H1 (cell line): ENCODE measurements at regions not wholly inside any gene's neighbourhood (a gene's known extent, or its start where the extent isn't known, plus 50 kb on each side); places are given as distances from the start of the nearest gene placed in this dataset.

ENCODE experiments used
- CTCF ChIA-PET: fragments of 300-600 bp; sonication (Branson Sonifier 250); formaldehyde crosslinking; loops from one replicate; lab custom pipeline; 2021; ENCODE audit not compliant: partially characterized antibody; lab: Charles Lee
- POLR2A ChIA-PET: fragments of 300-600 bp; sonication (Branson Sonifier 250); formaldehyde crosslinking; loops from one replicate; lab custom pipeline; 2021; ENCODE audit warnings: inconsistent platforms; ENCODE audit not compliant: partially characterized antibody; lab: Charles Lee
- DNase-seq, 2 experiments: peaks; one replicate each; pipeline versions ENCODE4 v3.0.0 to v3.0.0-alpha.2; 2010 to 2022; ENCODE audit warnings: low spot score in 2 of 2, low read depth in 1 of 2, mixed read lengths in 1 of 2
- FAIRE-seq: peaks from 2 replicates; lab custom pipeline; 2011; peaks lifted over from hg19 to GRCh38; lab: Jason Lieb, UNC
- H2AFZ ChIP-seq: 2 replicates; pipeline ENCODE4 v1.8.1; 2012; ENCODE audit warnings: low read length, inconsistent platforms
- H2AK5ac ChIP-seq: 2 replicates; pipeline ENCODE4 v1.6.1; 2013; ENCODE audit warnings: low read depth, low read length
- H2BK120ac ChIP-seq: replicated peaks from 2 replicates; pipeline ENCODE3; 2013; ENCODE audit warnings: low read depth, low read length, inconsistent platforms
- H2BK12ac ChIP-seq: 2 replicates; pipeline ENCODE4 v1.6.1; 2013; ENCODE audit warnings: low read depth, low read length
- H2BK15ac ChIP-seq: 2 replicates; pipeline ENCODE4 v1.6.1; 2013; ENCODE audit warnings: low read length
- H2BK20ac ChIP-seq: 2 replicates; pipeline ENCODE4 v1.6.1; 2013; ENCODE audit warnings: low read length
- H2BK5ac ChIP-seq: 2 replicates; pipeline ENCODE4 v1.6.1; 2013; ENCODE audit warnings: low read depth, low read length
- H3K14ac ChIP-seq: 2 replicates; pipeline ENCODE4 v1.6.1; 2013; ENCODE audit warnings: inconsistent platforms; ENCODE audit not compliant: insufficient read length
- H3K18ac ChIP-seq: 2 replicates; pipeline ENCODE4 v1.6.1; 2013; ENCODE audit warnings: low read length; ENCODE audit errors: extremely low read depth
- H3K23ac ChIP-seq: 2 replicates; pipeline ENCODE4 v1.6.1; 2013; ENCODE audit warnings: inconsistent platforms; ENCODE audit not compliant: insufficient read length
- H3K23me2 ChIP-seq: 2 replicates; pipeline ENCODE4 v1.6.1; 2013; ENCODE audit warnings: low read depth, low read length
- H3K27ac ChIP-seq: 2 replicates; pipeline ENCODE4 v1.6.1; 2011; ENCODE audit warnings: low read depth, low read length, inconsistent platforms
- H3K27me3 ChIP-seq, 4 experiments: replicated peaks in 1 of 4; 1 replicate in 1 of 4; 2 replicates in 3 of 4; pipeline versions ENCODE4 v1.6.1 to v1.8.1; 2011 to 2013; ENCODE audit warnings: low read length in 3 of 4, mild to moderate bottlenecking in 3 of 4, inconsistent platforms in 2 of 4, mixed read lengths in 2 of 4, moderate library complexity in 1 of 4; ENCODE audit not compliant: control insufficient read depth in 3 of 4, insufficient read depth in 3 of 4; ENCODE audit errors: extremely low read depth in 1 of 4
- H3K36me3 ChIP-seq, 4 experiments: 2 replicates each; pipeline versions ENCODE4 v1.6.1 to v1.8.1; 2011 to 2013; ENCODE audit warnings: mild to moderate bottlenecking in 4 of 4, low read length in 3 of 4, moderate library complexity in 2 of 4, control low read depth in 1 of 4, inconsistent platforms in 1 of 4; ENCODE audit not compliant: insufficient read depth in 4 of 4, control insufficient read depth in 2 of 4
- H3K4ac ChIP-seq: replicated peaks from 2 replicates; pipeline ENCODE3; 2013; ENCODE audit warnings: low read length, low read depth, mixed read lengths, inconsistent platforms; ENCODE audit not compliant: insufficient read length
- H3K4me1 ChIP-seq, 4 experiments: replicated peaks in 1 of 4; 1 replicate in 1 of 4; 2 replicates in 3 of 4; pipeline versions ENCODE4 v1.6.1 to v1.8.1; 2011 to 2013; ENCODE audit warnings: low read length in 3 of 4, inconsistent platforms in 2 of 4, mixed read lengths in 1 of 4; ENCODE audit not compliant: insufficient read depth in 4 of 4, control insufficient read depth in 3 of 4
- H3K4me2 ChIP-seq, 2 experiments: 2 replicates each; pipeline versions ENCODE4 v1.6.1 to v1.8.1; 2011 to 2013; ENCODE audit warnings: low read depth in 2 of 2, low read length in 2 of 2, control low read depth in 1 of 2, inconsistent platforms in 1 of 2, mild to moderate bottlenecking in 1 of 2; ENCODE audit not compliant: insufficient read depth in 1 of 2
- H3K4me3 ChIP-seq, 4 experiments: fragments of 200-600, 300-600 bp in 1 of 4; sonication (generic), shearing (Covaris generic), sonication (Bioruptor Twin) in 1 of 4; 2 replicates each; pipeline versions ENCODE4 v1.5.1 to v1.8.1; 2011 to 2016; ENCODE audit warnings: low read length in 4 of 4, low read depth in 3 of 4, control low read depth in 2 of 4, inconsistent platforms in 2 of 4, mild to moderate bottlenecking in 2 of 4, mixed read lengths in 1 of 4, moderate library complexity in 1 of 4; ENCODE audit not compliant: insufficient read depth in 2 of 4; ENCODE audit errors: extremely low read depth in 1 of 4
- H3K56ac ChIP-seq: replicated peaks from 2 replicates; pipeline ENCODE3; 2013; ENCODE audit warnings: low read depth, mild to moderate bottlenecking, mixed read lengths, low read length, inconsistent platforms; ENCODE audit not compliant: insufficient read length
- H3K79me1 ChIP-seq: 2 replicates; pipeline ENCODE4 v1.6.1; 2013; ENCODE audit warnings: low read depth, low read length, control low read depth
- H3K79me2 ChIP-seq, 2 experiments: 2 replicates each; pipeline versions ENCODE4 v1.6.1 to v1.8.1; 2012 to 2013; ENCODE audit warnings: low read length in 2 of 2, mild to moderate bottlenecking in 2 of 2, inconsistent platforms in 1 of 2; ENCODE audit not compliant: insufficient read depth in 2 of 2, control insufficient read depth in 1 of 2
- H3K9ac ChIP-seq, 4 experiments: replicated peaks in 1 of 4; 1 replicate in 1 of 4; 2 replicates in 3 of 4; pipeline versions ENCODE4 v1.6.1 to v1.8.1; 2011 to 2013; ENCODE audit warnings: low read depth in 3 of 4, low read length in 3 of 4, control low read depth in 2 of 4, mild to moderate bottlenecking in 2 of 4, moderate library complexity in 2 of 4, inconsistent platforms in 1 of 4; ENCODE audit errors: extremely low read depth in 1 of 4
- H3K9me3 ChIP-seq, 2 experiments: 2 replicates each; pipeline versions ENCODE4 v1.6.1 to v1.8.1; 2012 to 2013; ENCODE audit warnings: mild to moderate bottlenecking in 2 of 2, moderate library complexity in 2 of 2, control low read depth in 1 of 2, inconsistent platforms in 1 of 2, low read depth in 1 of 2, low read length in 1 of 2, mixed read lengths in 1 of 2; ENCODE audit not compliant: insufficient read depth in 2 of 2
- H4K20me1 ChIP-seq, 2 experiments: replicated peaks in 1 of 2; 2 replicates each; pipeline versions ENCODE3 to v1.8.1; 2011 to 2013; ENCODE audit warnings: inconsistent platforms in 2 of 2, low read length in 2 of 2, mild to moderate bottlenecking in 1 of 2; ENCODE audit not compliant: insufficient read depth in 2 of 2, control insufficient read depth in 1 of 2
- H4K5ac ChIP-seq: 2 replicates; pipeline ENCODE4 v1.6.1; 2013; ENCODE audit warnings: low read length, low read depth, mixed read lengths, inconsistent platforms; ENCODE audit not compliant: insufficient read length
- H4K8ac ChIP-seq: 2 replicates; pipeline ENCODE4 v1.8.0; 2013; ENCODE audit warnings: mild to moderate bottlenecking, moderate library complexity, low read length, inconsistent platforms; ENCODE audit not compliant: insufficient read depth; ENCODE audit errors: extremely low read depth
- H4K91ac ChIP-seq: replicated peaks from 2 replicates; pipeline ENCODE3; 2013; ENCODE audit warnings: low read length, mixed read lengths, inconsistent platforms; ENCODE audit not compliant: insufficient read length
- ASH2L ChIP-seq: fragments of 200-600, 300-600 bp; sonication (generic); IDR thresholded peaks from one replicate; pipeline ENCODE4 v1.7.1; 2017; ENCODE audit warnings: low read length
- BRCA1 ChIP-seq: IDR thresholded peaks from 2 replicates; pipeline ENCODE4 v1.6.1; 2012; ENCODE audit warnings: low read depth, low read length, improper control_type of control experiment
- CHD2 ChIP-seq: IDR thresholded peaks from 2 replicates; pipeline ENCODE4 v1.6.1; 2012; ENCODE audit warnings: low read length, improper control_type of control experiment
- GABPA ChIP-seq: IDR thresholded peaks from 2 replicates; pipeline ENCODE4 v1.6.1; 2011; ENCODE audit warnings: mild to moderate bottlenecking, low read length, moderate library complexity, borderline replicate concordance; ENCODE audit not compliant: insufficient read depth
- JUN ChIP-seq: IDR thresholded peaks from 2 replicates; pipeline ENCODE4 v1.6.1; 2011; ENCODE audit warnings: low read depth, mild to moderate bottlenecking, improper control_type of control experiment, low read length
- KDM4A ChIP-seq: IDR thresholded peaks from one replicate; pipeline ENCODE4 v1.7.1; 2012; ENCODE audit warnings: low read depth, mild to moderate bottlenecking, moderate library complexity, low read length, inconsistent platforms; ENCODE audit not compliant: severe bottlenecking
- RNF2 ChIP-seq: fragments of 200-900, 300-1000 bp; sonication (generic); IDR thresholded peaks from 2 replicates; pipeline ENCODE4 v1.7.1; 2016; ENCODE audit warnings: borderline replicate concordance, low read depth, mild to moderate bottlenecking, antibody characterized with exemption, low read length; ENCODE audit not compliant: poor library complexity, severe bottlenecking; ENCODE audit errors: missing control alignments
- RXRA ChIP-seq: IDR thresholded peaks from 2 replicates; pipeline ENCODE4 v1.6.1; 2011; ENCODE audit warnings: low read depth, mild to moderate bottlenecking, low read length, moderate library complexity; ENCODE audit not compliant: insufficient read depth
- SIRT6 ChIP-seq: IDR thresholded peaks from one replicate; pipeline ENCODE4 v1.7.1; 2012; ENCODE audit warnings: low read length, inconsistent platforms
- SP2 ChIP-seq: IDR thresholded peaks from 2 replicates; pipeline ENCODE4 v1.6.1; 2012; ENCODE audit warnings: mild to moderate bottlenecking, low read length, inconsistent platforms
- SUZ12 ChIP-seq: fragments of 200-600 bp; sonication (generic); IDR thresholded peaks from 2 replicates; pipeline ENCODE4 v1.6.1; 2012; ENCODE audit warnings: mild to moderate bottlenecking, inconsistent platforms, low read length, moderate library complexity, mixed read lengths
- WGBS, 2 experiments: shearing (Covaris generic) in 1 of 2; methylation state at CpG; one replicate each; pipeline versions ENCODE4 v1.1.6 to v1.1.7; 2013 to 2015; ENCODE audit warnings: low lambda C conversion rate in 2 of 2, mixed read lengths in 2 of 2, inconsistent platforms in 1 of 2, low coverage in 1 of 2, missing lambda C conversion rate in 1 of 2; ENCODE audit not compliant: insufficient replicate concordance in 2 of 2, insufficient coverage in 1 of 2, insufficient read length in 1 of 2; ENCODE audit errors: extremely low coverage in 1 of 2, missing lambda C conversion rate in 1 of 2; 5-methylcytosine and 5-hydroxymethylcytosine counted together
- TF ChIP-seq, protein P1 (sequence below): IDR thresholded peaks from 2 replicates; pipeline ENCODE4 v1.6.1; 2012; ENCODE audit warnings: inconsistent platforms
- TF ChIP-seq, protein P2 (sequence below): IDR thresholded peaks from 2 replicates; pipeline ENCODE4 v1.6.1; 2011; ENCODE audit warnings: low read depth, mild to moderate bottlenecking, low read length; ENCODE audit not compliant: insufficient read depth

DNA sequence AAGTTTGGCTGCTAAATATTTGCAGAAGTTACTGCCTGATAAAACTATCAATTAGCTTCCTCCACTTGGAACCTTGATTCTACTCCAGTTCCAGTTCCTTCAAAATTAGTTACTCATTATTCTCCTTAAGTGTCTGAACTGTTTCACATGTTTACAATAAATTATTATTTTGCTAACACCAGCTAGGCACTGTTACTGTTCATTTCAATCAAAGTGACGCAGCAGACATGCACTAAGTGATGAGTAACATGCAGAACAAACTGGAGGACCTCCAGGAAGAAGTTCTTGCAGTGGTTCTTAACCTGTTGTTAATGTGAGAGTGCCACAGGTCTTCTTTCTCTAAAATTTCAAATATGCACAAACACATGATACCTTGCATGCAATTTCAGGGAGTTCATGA is 491.8 kb upstream of the SEMA3A start:
- H3K56ac ChIP-seq, result no peak overlapping the region
- CTCF ChIA-PET, result no interaction called here
- H3K18ac ChIP-seq, result no peak overlapping the region
- H4K5ac ChIP-seq, result no peak overlapping the region
- no peak overlapping the region for H2BK12ac ChIP-seq
- 93% methylated on average over 1 of the region's 1 CpG; no CpG with 5 or more reads in 1 of the 2 experiments for WGBS, 2 experiments
- no peaks in the 10 kb centered on the region for H3K79me1 ChIP-seq
- H3K9me3 ChIP-seq, result no peaks in the 10 kb centered on the region
- no peak for FAIRE-seq
- H3K79me2 ChIP-seq, result no peaks in the 10 kb centered on the region
- H3K9ac ChIP-seq, result no peak overlapping the region
- no peak overlapping the region for H3K14ac ChIP-seq
- POLR2A ChIA-PET, result no interaction called here
- H3K23ac ChIP-seq, result no peak overlapping the region
- no peak overlapping the region for H2BK15ac ChIP-seq
- no peak overlapping the region for H4K91ac ChIP-seq
- no peaks in the 10 kb centered on the region for H3K23me2 ChIP-seq
- DNase-seq, result no peak
- no peaks in the 10 kb centered on the region for H4K20me1 ChIP-seq
- H3K4me3 ChIP-seq, result no peak overlapping the region
- H3K4me2 ChIP-seq, result no peak overlapping the region
- H2AK5ac ChIP-seq, result no peak overlapping the region
- H3K4ac ChIP-seq, result no peak overlapping the region
- no peaks in the 10 kb centered on the region for H3K27me3 ChIP-seq
- H2BK120ac ChIP-seq, result no peak overlapping the region
- no peak overlapping the region for H2BK5ac ChIP-seq
- H2AFZ ChIP-seq, result no peak overlapping the region
- no peaks in the 10 kb centered on the region; a peak in 1 of 8 replicates for H3K36me3 ChIP-seq
- no peak overlapping the region for H4K8ac ChIP-seq
- H2BK20ac ChIP-seq, result no peak overlapping the region
- no peak overlapping the region for H3K27ac ChIP-seq
- H3K4me1 ChIP-seq, result no peaks in the 10 kb centered on the region
- TF ChIP-seq JUN (no peak), ASH2L (no peak), BRCA1 (no peak), SIRT6 (no peak), SUZ12 (no peak), RXRA (no peak), SP2 (no peak), CHD2 (no peak), RNF2 (no peak), KDM4A (no peak), GABPA (no peak)
- TF ChIP-seq, protein P1, sequence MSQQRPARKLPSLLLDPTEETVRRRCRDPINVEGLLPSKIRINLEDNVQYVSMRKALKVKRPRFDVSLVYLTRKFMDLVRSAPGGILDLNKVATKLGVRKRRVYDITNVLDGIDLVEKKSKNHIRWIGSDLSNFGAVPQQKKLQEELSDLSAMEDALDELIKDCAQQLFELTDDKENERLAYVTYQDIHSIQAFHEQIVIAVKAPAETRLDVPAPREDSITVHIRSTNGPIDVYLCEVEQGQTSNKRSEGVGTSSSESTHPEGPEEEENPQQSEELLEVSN, result no peak
- TF ChIP-seq, protein P2, sequence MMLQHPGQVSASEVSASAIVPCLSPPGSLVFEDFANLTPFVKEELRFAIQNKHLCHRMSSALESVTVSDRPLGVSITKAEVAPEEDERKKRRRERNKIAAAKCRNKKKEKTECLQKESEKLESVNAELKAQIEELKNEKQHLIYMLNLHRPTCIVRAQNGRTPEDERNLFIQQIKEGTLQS, result no peak
